ENCODE measurements at regions not wholly inside any gene's neighbourhood (a gene's known extent, or its start where the extent isn't known, plus 50 kb on each side); places are given as distances from the start of the nearest gene placed in this dataset.
A peak's percentile ranks its signal among the peaks of the same experiment; 100 is the strongest.

DNA sequence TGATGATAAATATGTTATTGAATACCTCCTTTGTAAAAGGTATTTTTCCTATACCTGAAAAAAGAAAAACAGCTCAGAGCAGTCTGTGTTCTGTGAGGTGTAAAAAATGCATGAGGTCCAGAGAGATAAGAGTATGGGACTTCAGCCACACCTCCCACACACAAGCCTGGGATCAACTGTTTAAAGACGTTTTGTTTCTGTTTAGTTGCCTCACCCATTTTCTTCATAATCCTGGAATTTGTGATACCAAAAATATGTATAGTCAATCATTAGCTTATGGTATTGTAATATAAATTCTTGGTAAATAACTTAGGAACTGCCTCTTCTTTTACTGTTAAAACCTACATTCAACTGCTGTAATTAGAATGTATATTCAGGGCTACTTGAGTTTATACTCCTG is 1322.9 kb upstream of the TMEFF2 start:
- H3K4me3 Mint-ChIP-seq = no peak overlapping the region
- DNase-seq = no peak
- no peaks in the 10 kb centered on the region for H3K9me3 ChIP-seq (ENCODE audit: control insufficient read depth, low read length, poor library complexity, severe bottlenecking)
- no peak overlapping the region for H3K27ac Mint-ChIP-seq
- no peaks in the 10 kb centered on the region for H3K4me1 Mint-ChIP-seq
- ATAC-seq = no peak
- no peaks in the 10 kb centered on the region for H3K27me3 Mint-ChIP-seq
- no peaks in the 10 kb centered on the region for H3K36me3 Mint-ChIP-seq (ENCODE audit: low read depth)

DNA sequence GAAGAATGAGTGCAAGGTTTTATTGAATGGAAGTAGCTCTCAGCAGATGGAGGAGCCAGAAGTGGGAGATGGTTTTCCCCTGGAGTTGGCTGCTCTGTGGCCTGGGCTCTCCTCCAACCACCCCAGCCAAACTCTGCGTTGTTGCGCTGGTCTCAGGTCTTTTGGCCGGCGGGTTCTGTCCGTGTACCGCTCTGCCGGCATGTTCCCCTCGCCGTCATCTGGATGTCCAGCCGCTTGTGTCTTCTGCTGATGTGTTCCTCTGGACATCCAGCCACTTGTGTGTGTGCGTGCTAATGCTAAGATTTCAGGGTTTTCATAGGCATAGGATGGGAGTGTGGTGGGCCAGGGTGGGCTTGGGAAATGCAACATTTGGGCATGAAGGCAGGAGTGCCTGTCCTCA is 1311.3 kb upstream of the TMEFF2 start:
- H3K27me3 Mint-ChIP-seq = no peaks in the 10 kb centered on the region
- H3K27ac Mint-ChIP-seq = no peak overlapping the region
- H3K9me3 ChIP-seq (ENCODE audit: control insufficient read depth, low read length, poor library complexity, severe bottlenecking) = no peaks in the 10 kb centered on the region
- DNase-seq (no peak), ATAC-seq (no peak)
- no peaks in the 10 kb centered on the region for H3K4me1 Mint-ChIP-seq
- H3K4me3 Mint-ChIP-seq = no peak overlapping the region
- H3K36me3 Mint-ChIP-seq (ENCODE audit: low read depth) = no peaks in the 10 kb centered on the region

DNA sequence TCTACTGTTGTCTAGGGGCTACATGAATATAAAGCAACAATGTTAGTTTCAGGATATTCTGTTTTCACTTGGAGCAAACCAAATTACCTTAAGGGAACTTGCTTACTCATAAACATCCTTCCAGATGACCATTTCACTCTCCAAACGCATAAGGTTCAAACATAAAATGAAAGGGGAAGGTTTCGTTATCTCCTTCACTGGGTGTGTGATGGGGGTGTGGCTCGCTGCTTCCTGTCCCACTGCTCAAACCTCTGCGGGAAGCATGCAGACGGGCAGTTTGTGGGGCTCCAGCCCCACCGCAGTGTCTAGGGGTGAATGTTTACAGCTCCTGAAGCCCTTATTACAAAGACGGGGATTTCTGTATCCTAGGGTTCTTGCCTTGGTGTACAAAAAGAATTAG is 1310.9 kb upstream of the TMEFF2 start:
- DNase-seq (no peak), ATAC-seq (no peak)
- no peak overlapping the region for H3K27ac Mint-ChIP-seq
- no peaks in the 10 kb centered on the region for H3K9me3 ChIP-seq (ENCODE audit: control insufficient read depth, low read length, poor library complexity, severe bottlenecking)
- no peak overlapping the region for H3K4me3 Mint-ChIP-seq
- no peaks in the 10 kb centered on the region for H3K36me3 Mint-ChIP-seq (ENCODE audit: low read depth)
- H3K27me3 Mint-ChIP-seq = no peaks in the 10 kb centered on the region
- H3K4me1 Mint-ChIP-seq = no peaks in the 10 kb centered on the region

DNA sequence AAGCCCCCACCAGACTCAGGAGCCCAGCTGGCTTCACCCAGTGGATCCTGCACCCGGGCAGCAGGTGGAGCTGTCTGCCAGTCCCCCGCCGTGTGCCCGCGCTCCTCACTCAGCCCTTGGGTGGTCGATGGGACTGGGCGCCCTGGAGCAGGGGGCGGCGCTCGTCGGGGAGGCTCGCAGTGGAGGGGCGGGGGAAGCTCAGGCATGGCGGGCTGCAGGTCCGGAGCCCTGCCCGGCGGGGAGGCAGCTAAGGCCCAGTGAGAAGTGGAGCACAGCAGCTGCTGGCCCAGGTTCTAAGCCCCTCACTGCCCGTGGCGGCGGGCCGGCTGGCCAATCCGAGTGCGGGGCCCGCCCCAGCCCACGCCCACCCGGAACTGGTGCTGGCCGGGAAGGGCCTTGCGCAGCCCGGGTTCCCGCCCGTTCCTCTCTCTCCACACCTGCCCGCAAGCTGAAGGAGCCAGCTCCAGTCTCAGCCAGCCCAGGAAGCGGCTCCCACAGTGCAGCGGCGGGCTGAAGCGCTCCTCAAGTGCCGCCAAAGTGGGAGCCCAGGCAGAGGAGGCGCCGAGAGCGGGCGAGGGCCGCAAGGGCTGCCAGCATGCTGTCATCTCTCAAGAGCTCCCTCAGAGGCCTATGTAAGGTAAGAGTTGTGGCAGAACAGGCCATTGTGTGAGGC is 1307.8 kb upstream of the TMEFF2 start:
- ATAC-seq (no peak), DNase-seq (no peak)
- H3K36me3 Mint-ChIP-seq (ENCODE audit: low read depth) = no peaks in the 10 kb centered on the region
- H3K9me3 ChIP-seq (ENCODE audit: control insufficient read depth, low read length, poor library complexity, severe bottlenecking) = no peaks in the 10 kb centered on the region
- no peaks in the 10 kb centered on the region for H3K27me3 Mint-ChIP-seq
- H3K4me3 Mint-ChIP-seq = no peak overlapping the region
- no peaks in the 10 kb centered on the region for H3K4me1 Mint-ChIP-seq
- H3K27ac Mint-ChIP-seq = no peak overlapping the region

DNA sequence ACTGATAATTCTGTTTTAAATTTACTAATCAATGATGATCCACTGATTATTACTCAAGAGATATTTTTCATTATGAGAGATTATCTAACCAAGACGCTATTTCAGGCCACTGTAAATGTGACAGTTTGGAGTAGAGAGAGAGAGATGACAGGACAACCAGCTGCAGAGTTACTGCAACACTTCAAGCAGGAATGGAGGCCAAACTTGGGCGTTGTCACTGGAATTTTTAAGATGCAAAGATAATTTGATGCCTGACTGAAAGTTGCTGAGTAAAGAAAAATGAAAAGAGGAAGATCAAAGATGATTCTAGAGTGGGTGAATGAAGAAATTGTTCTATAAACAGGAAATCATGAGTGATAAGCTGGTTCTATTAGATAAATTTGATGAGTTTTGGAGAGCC is 1302.1 kb upstream of the TMEFF2 start:
- Mint-ChIP-seq H3K27ac (no peak overlapping the region), H3K4me1 (no peaks in the 10 kb centered on the region), H3K4me3 (no peak overlapping the region), H3K27me3 (no peaks in the 10 kb centered on the region), H3K36me3 (ENCODE audit: low read depth) (no peaks in the 10 kb centered on the region)
- DNase-seq (no peak), ATAC-seq (no peak)
- H3K9me3 ChIP-seq (ENCODE audit: control insufficient read depth, low read length, poor library complexity, severe bottlenecking) = no peaks in the 10 kb centered on the region

DNA sequence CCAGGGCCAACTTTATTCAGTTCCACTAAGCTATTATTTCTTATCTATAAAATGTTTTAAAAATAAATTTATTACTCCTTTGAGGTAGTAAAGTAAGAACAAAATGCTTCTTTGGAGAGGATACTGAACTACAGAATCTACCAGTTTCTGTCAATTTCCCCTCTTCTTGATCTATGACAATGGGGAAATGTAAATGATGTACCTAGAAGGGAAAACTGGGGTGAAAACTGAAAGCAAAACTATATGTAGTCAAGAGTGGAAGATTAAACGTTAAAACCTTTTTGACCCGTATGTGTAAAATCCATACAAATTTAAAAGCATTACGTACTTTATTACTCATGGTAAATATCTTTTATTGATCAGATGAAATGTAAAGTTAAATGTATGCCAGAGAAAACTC is 1287.8 kb upstream of the TMEFF2 start:
- no peak overlapping the region for H3K27ac Mint-ChIP-seq
- H3K4me3 Mint-ChIP-seq = no peak overlapping the region
- H3K36me3 Mint-ChIP-seq (ENCODE audit: low read depth) = no peaks in the 10 kb centered on the region
- ATAC-seq (no peak), DNase-seq (no peak)
- H3K9me3 ChIP-seq (ENCODE audit: control insufficient read depth, low read length, poor library complexity, severe bottlenecking) = no peaks in the 10 kb centered on the region
- H3K4me1 Mint-ChIP-seq = no peaks in the 10 kb centered on the region
- no peaks in the 10 kb centered on the region for H3K27me3 Mint-ChIP-seq

DNA sequence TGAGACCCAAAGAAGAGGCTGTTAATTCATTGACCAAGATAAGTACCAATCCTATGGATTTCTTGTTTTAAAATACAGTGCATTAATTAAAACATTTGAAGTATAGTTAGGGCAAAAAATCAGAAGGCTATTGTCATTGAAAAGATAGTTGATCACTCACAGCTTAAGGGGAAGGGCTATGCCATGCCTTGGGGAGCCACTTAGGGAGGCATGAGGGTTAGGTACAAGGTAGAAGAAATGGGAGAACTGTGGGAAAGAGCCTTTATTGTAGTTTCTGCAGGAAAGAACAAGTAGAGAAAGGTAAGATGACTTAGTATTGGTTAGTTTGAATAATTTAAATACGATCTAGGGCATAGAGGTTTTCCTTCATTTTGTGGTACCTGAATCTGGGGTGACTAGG is 1285.5 kb upstream of the TMEFF2 start:
- no peaks in the 10 kb centered on the region for H3K4me1 Mint-ChIP-seq
- no peaks in the 10 kb centered on the region for H3K36me3 Mint-ChIP-seq (ENCODE audit: low read depth)
- DNase-seq = no peak
- H3K27me3 Mint-ChIP-seq = no peaks in the 10 kb centered on the region
- no peak for ATAC-seq
- no peaks in the 10 kb centered on the region for H3K9me3 ChIP-seq (ENCODE audit: control insufficient read depth, low read length, poor library complexity, severe bottlenecking)
- H3K4me3 Mint-ChIP-seq = no peak overlapping the region
- H3K27ac Mint-ChIP-seq = no peak overlapping the region

DNA sequence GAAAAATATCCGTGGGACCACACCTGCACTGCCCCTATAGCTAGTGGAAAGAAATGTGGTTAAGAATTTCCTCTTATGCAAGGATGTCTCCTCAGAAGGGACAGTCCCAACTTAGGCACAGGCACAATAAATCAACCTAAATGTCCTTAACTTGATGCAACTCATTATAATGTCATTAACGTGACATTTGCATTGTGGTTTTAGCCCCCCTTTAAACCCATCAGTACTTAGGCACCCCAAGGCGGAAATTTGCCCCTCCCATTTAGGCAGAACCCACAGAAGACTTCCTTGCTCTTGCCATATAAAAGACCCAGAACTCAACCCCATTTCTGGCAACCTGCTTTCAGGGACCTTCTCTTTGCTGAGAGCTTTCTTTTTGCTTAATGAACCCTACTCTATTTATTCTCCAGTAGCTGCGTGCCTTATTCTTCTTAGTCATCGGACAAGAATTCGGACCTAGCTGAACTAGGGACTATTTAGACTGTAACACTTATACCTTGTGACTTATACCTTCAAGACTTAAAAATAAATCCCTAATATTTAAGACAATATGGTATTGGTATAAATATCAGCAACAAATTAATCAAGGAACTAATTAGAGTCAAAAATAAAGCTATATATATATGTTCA is 1281.6 kb upstream of the TMEFF2 start:
- ATAC-seq = peak; percentile 28
- no peaks in the 10 kb centered on the region for H3K9me3 ChIP-seq (ENCODE audit: control insufficient read depth, low read length, poor library complexity, severe bottlenecking)
- Mint-ChIP-seq H3K36me3 (ENCODE audit: low read depth) (no peaks in the 10 kb centered on the region), H3K27ac (no peak overlapping the region), H3K4me1 (no peaks in the 10 kb centered on the region), H3K27me3 (no peaks in the 10 kb centered on the region), H3K4me3 (no peak overlapping the region)
- no peak for DNase-seq

DNA sequence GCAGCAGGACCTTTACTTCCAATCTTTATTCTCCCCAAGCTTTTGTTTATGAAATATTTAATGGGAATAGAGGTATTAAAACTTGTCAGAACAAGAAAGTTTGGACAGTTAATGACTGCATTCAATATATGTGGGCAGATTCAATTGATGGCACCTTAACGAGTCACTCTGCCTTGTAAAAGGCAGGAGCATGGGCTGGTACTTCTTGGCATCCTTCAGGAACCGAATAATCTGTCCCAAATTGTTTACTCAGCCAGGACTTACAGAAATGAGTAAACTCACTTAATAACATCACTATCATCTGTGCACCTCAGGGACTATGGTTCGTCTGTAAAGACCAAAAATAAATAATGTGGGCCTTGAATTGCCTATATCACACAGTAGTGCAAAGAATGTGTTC is 1280.3 kb upstream of the TMEFF2 start:
- Mint-ChIP-seq H3K4me1 (no peaks in the 10 kb centered on the region), H3K27ac (no peak overlapping the region), H3K36me3 (ENCODE audit: low read depth) (no peaks in the 10 kb centered on the region)

DNA sequence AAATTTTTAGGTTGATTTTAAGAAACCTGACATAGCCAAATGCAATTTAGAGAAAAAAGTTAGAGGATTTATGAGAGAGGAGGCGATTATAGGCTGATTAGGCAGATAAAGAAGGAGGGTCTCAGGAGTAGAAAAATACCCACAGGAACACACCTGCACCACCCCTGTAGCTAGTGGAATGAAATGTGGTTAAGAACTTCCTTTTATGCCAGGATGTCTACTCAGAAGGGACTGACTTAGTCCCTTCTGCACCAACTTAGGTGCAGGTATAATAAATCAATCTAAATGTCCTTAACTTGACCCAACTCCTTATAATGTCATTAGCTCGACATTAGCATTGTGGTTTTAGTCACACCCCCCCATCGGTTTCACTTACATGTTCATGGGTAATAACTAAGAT is 1274.5 kb upstream of the TMEFF2 start:
- H3K36me3 Mint-ChIP-seq (ENCODE audit: low read depth) = no peaks in the 10 kb centered on the region

More for the DNA sequence above, 1280.3 kb upstream of the TMEFF2 start:
- Mint-ChIP-seq H3K27me3 (no peaks in the 10 kb centered on the region), H3K4me3 (no peak overlapping the region)
- DNase-seq (no peak), ATAC-seq (no peak)
- H3K9me3 ChIP-seq (ENCODE audit: control insufficient read depth, low read length, poor library complexity, severe bottlenecking) = no peaks in the 10 kb centered on the region

DNA sequence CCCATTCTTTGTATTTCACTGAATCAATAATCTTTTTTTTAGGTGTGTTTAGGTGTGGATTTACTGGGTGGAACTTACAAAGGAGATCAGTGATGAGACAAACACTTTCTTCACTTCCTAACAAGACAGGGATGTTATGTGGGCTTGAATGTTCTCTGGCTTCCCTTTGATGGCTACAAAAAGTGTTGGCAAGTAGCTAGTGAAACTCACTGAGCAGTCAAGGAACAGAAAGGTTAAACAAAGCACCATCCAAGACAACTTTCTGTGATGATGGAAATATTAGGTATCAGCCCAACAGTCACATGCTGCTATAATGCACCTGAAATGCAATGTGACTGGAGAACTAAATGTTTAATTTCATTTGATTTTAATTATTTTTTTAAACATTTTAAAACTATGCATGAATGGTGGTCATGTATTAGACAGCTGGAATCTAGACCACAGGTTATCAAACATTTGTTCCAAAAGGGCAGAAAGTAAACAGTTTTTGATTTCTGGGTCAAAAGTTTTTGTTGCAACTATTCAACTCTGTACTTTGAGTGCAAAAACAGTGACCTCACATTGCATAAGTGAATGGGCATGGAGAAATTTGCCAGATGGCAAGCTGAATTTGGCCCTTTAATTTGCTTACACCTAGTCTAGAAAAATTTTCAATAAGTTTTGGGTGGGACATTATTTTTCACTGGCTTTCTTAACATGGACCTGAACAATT is 1272.7 kb upstream of the TMEFF2 start:
- Mint-ChIP-seq H3K4me3 (no peak overlapping the region), H3K4me1 (no peaks in the 10 kb centered on the region), H3K36me3 (ENCODE audit: low read depth) (no peaks in the 10 kb centered on the region), H3K27ac (no peak overlapping the region), H3K27me3 (no peaks in the 10 kb centered on the region)
- ATAC-seq (no peak), DNase-seq (no peak)
- H3K9me3 ChIP-seq (ENCODE audit: control insufficient read depth, low read length, poor library complexity, severe bottlenecking) = no peaks in the 10 kb centered on the region

More for the DNA sequence above, 1274.5 kb upstream of the TMEFF2 start:
- H3K27ac Mint-ChIP-seq = no peak overlapping the region
- H3K4me1 Mint-ChIP-seq = no peaks in the 10 kb centered on the region
- no peak overlapping the region for H3K4me3 Mint-ChIP-seq
- no peaks in the 10 kb centered on the region for H3K9me3 ChIP-seq (ENCODE audit: control insufficient read depth, low read length, poor library complexity, severe bottlenecking)
- DNase-seq = no peak
- no peaks in the 10 kb centered on the region for H3K27me3 Mint-ChIP-seq
- no peak for ATAC-seq

DNA sequence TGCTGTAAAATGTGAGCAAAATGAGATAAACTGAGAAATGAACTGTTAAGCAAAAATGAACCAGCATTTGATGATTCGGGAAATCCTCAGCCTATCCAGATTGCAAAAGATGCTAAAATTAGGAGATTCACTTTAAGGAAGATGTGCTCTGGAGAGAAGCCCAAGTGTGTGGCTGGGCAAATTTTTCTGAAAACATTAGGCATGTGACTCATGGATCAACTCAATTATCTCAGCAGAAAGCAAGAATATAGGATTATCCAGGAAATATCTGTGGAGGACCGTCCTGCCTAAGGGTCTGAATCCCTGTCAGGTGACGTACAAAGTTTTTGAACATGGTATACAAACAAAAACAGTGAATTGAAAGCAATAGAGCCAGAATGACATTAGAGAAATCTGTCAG is 1268.3 kb upstream of the TMEFF2 start:
- Mint-ChIP-seq H3K4me1 (no peaks in the 10 kb centered on the region), H3K4me3 (no peak overlapping the region), H3K27me3 (no peaks in the 10 kb centered on the region), H3K27ac (no peak overlapping the region), H3K36me3 (ENCODE audit: low read depth) (no peaks in the 10 kb centered on the region)
- no peaks in the 10 kb centered on the region for H3K9me3 ChIP-seq (ENCODE audit: control insufficient read depth, low read length, poor library complexity, severe bottlenecking)
- ATAC-seq = no peak
- no peak for DNase-seq

DNA sequence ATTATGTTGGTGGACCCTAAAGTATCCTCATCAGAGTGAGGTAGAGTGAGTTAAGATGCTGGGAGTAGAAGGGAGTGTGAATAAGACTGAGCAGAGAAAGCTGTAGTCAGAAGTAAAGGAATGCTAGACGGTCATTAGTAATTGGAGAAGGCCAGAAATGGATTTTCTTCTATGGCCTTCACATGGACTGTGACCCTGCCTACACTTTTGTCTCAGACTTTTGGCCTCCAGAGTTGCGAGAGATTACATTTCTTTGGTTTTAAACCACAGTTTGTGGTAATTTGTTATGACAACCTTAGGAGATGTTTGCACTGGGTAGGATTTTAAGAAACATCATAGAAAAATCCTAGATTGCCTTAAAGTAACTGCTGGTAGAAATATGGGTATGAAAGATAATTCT is 1267.7 kb upstream of the TMEFF2 start:
- no peaks in the 10 kb centered on the region for H3K36me3 Mint-ChIP-seq (ENCODE audit: low read depth)
- DNase-seq (no peak), ATAC-seq (no peak)
- no peak overlapping the region for H3K27ac Mint-ChIP-seq
- H3K27me3 Mint-ChIP-seq = no peaks in the 10 kb centered on the region
- no peaks in the 10 kb centered on the region for H3K4me1 Mint-ChIP-seq
- no peak overlapping the region for H3K4me3 Mint-ChIP-seq
- no peaks in the 10 kb centered on the region for H3K9me3 ChIP-seq (ENCODE audit: control insufficient read depth, low read length, poor library complexity, severe bottlenecking)
